LNCaP clone FGC (cell line): ENCODE measurements at regions not wholly inside any gene's neighbourhood (a gene's known extent, or its start where the extent isn't known, plus 50 kb on each side); places are given as distances from the start of the nearest gene placed in this dataset.
"Not testable (repeated sequence)": the region's sequence is repeated elsewhere in the genome, so short reads cannot be mapped to it uniquely, and the experiment has no call there.

ENCODE experiments used
- DNase-seq: peaks from one replicate; pipeline ENCODE4 v3.0.0-alpha.2; 2011; ENCODE audit warnings: low read depth
- H3K4me3 ChIP-seq: 2 replicates; pipeline ENCODE4 v1.5.1; 2011; ENCODE audit warnings: mild to moderate bottlenecking, low read depth, low read length, control low read depth
- CTCF ChIP-seq: IDR thresholded peaks from 2 replicates; pipeline ENCODE4 v1.5.1; 2012; ENCODE audit warnings: mild to moderate bottlenecking; ENCODE audit not compliant: control insufficient read depth, insufficient read depth; ENCODE audit errors: extremely low read depth

- TF ChIP-seq CTCF: no peak
- no peak overlapping the region for H3K4me3 ChIP-seq
- DNase-seq: no peak
Measured at GRCh38 chr17:33870936-33871335, 384.1 kb upstream of the CCL2 start.

DNA sequence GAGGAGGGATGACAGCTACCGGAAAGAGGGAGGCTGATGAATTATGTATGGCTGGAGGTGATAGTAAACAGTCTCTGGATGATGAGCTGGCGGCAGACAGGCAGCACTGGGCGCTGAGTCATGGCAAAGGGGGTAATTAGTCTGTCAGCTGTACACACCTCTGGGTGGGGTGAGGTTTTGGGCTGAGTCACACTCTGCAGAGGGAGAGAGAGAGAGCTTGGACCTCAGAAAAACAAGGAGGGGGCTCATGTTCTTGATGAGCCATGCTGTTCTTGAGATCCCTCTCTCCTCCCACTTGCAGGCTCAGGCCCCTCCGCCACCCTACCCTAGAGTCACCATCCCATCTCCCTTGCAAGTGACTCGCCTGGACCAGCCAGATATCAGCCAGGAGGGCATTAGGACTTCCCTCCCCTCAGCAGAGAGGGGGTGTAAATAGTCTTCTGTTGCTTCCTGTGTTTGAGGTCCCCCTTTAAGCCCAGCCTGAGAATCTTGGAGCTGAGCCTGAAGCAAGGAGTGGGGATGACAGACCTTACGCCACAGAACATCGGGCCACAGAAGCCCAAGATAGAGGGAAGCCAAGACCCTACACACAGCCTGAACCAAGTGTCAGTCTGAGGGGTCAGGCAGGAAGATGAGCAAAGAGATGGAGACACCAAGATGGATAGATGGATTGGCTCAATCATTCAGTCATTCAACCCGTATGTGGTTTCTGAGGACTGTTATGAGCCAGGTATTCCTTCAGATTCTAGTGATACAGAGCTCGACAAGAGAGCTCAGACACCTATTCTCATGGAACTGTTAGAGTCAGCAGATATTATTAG, 383.2 kb upstream of the CCL2 start:
- no peak for DNase-seq
- H3K4me3 ChIP-seq: no peak overlapping the region
- no peak for TF ChIP-seq CTCF

GRCh38 chr17:33873201-33873617, 381.9 kb upstream of the CCL2 start:
- no peak for TF ChIP-seq CTCF
- DNase-seq: no peak
- H3K4me3 ChIP-seq: no peak overlapping the region

GRCh38 chr17:33874617-33875060, 380.4 kb upstream of the CCL2 start:
- no peak for DNase-seq
- TF ChIP-seq CTCF: no peak
- H3K4me3 ChIP-seq: no peak overlapping the region

DNA sequence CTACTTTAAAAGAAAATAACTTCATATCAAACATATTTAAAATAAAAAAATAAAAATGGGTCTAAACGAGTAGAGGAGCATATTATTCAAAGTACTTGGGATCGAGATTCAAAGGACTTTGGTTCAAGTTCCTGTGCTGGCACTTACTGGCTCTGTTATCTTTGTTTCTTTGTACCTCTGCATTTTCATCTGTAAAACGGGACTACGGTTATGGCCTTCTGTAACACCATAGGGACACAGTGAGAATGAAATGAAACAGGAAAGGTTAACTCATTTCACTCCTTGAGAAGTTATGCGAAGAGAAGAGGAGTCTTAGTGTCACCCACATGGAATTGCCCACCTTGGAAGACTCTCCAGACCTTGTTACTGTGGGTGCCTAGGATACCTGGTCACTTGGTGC, 379.1 kb upstream of the CCL2 start:
- TF ChIP-seq CTCF: no peak
- DNase-seq: no peak
- no peak overlapping the region for H3K4me3 ChIP-seq

GRCh38 chr17:33882273-33882672, 372.8 kb upstream of the CCL2 start:
- not testable (repeated sequence) for DNase-seq, H3K4me3 ChIP-seq

DNA sequence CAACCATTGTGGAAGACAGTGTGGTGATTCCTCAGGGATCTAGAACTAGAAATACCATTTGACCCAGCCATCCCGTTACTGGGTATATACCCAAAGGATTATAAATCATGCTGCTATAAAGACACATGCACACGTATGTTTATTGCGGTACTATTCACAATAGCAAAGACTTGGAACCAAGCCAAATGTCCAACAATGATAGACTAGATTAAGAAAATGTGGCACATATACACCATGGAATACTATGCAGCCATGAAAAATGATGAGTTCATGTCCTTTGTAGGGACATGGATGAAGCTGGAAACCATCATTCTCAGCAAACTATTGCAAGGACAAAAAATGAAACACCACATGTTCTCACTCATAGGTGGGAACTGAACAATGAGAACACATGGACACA, 372.4 kb upstream of the CCL2 start:
- H3K4me3 ChIP-seq, DNase-seq: not testable (repeated sequence)

GRCh38 chr17:33888455-33888854, 366.6 kb upstream of the CCL2 start:
- DNase-seq: no peak

More at GRCh38 chr17:33888455-33888854, 366.6 kb upstream of the CCL2 start:
- no peak overlapping the region for H3K4me3 ChIP-seq
- TF ChIP-seq CTCF: no peak
